HUES48 (cell line): ENCODE measurements at regions not wholly inside any gene's neighbourhood (a gene's known extent, or its start where the extent isn't known, plus 50 kb on each side); places are given as distances from the start of the nearest gene placed in this dataset.

Experiments
- H3K27ac ChIP-seq: one replicate; pipeline ENCODE4 v1.7.0; 2013; ENCODE audit warnings: low read depth, low read length, inconsistent platforms
- H3K27me3 ChIP-seq: 2 replicates; pipeline ENCODE4 v1.6.1; 2013; ENCODE audit warnings: mild to moderate bottlenecking, low read length; ENCODE audit not compliant: control insufficient read depth, insufficient read depth
- H3K36me3 ChIP-seq: 2 replicates; pipeline ENCODE4 v1.6.1; 2013; ENCODE audit warnings: low read length; ENCODE audit not compliant: control insufficient read depth, insufficient read depth
- H3K4me1 ChIP-seq: 2 replicates; pipeline ENCODE4 v1.6.1; 2013; ENCODE audit warnings: mild to moderate bottlenecking, low read length; ENCODE audit not compliant: control insufficient read depth, insufficient read depth
- H3K4me3 ChIP-seq: 2 replicates; pipeline ENCODE4 v1.5.1; 2013; ENCODE audit warnings: mild to moderate bottlenecking, low read depth, low read length
- H3K9ac ChIP-seq: 2 replicates; pipeline ENCODE4 v1.6.1; 2013; ENCODE audit warnings: mild to moderate bottlenecking, low read depth, low read length, moderate library complexity
- H3K9me3 ChIP-seq: 2 replicates; pipeline ENCODE4 v1.6.1; 2013; ENCODE audit warnings: low read length; ENCODE audit not compliant: control insufficient read depth, insufficient read depth

GRCh38 chr7:54674891-54675290, 84.1 kb downstream of the SEC61G start:
- Histone ChIP-seq H3K4me3 (no peak overlapping the region), H3K9me3 (no peaks in the 10 kb centered on the region), H3K9ac (no peak overlapping the region), H3K27ac (no peak overlapping the region), H3K36me3 (no peaks in the 10 kb centered on the region), H3K4me1 (peaks cover 14% of the 10 kb centered on the region), H3K27me3 (no peaks in the 10 kb centered on the region)

GRCh38 chr7:54672519-54672918, 86.5 kb downstream of the SEC61G start:
- Histone ChIP-seq H3K4me1 (peaks cover 7% of the 10 kb centered on the region), H3K9me3 (no peaks in the 10 kb centered on the region; the same call in 1 of the 2 replicates), H3K36me3 (no peaks in the 10 kb centered on the region), H3K27ac (no peak overlapping the region), H3K4me3 (no peak overlapping the region), H3K27me3 (no peaks in the 10 kb centered on the region), H3K9ac (no peak overlapping the region)

GRCh38 chr7:54664235-54665228, 94.5 kb downstream of the SEC61G start:
- Histone ChIP-seq H3K27me3 (peaks cover 43% of the 10 kb centered on the region), H3K9me3 (no peaks in the 10 kb centered on the region; the same call in 1 of the 2 replicates), H3K9ac (no peak overlapping the region), H3K27ac (no peak overlapping the region), H3K4me1 (peaks cover 20% of the 10 kb centered on the region; the same call in 1 of the 2 replicates), H3K4me3 (peak overlapping the region; percentile 63), H3K36me3 (no peaks in the 10 kb centered on the region)

- peaks cover 43% of the 10 kb centered on the region for H3K27me3 ChIP-seq
- H3K9ac ChIP-seq = no peak overlapping the region
- H3K9me3 ChIP-seq = no peaks in the 10 kb centered on the region; the same call in 1 of the 2 replicates
- H3K4me3 ChIP-seq = peak overlapping the region; percentile 63
- H3K27ac ChIP-seq = no peak overlapping the region
- no peaks in the 10 kb centered on the region for H3K36me3 ChIP-seq
- peaks cover 20% of the 10 kb centered on the region; the same call in 1 of the 2 replicates for H3K4me1 ChIP-seq
These were observed 95.3 kb downstream of the SEC61G start for GRCh38 chr7:54663603-54664234.

- no peaks in the 10 kb centered on the region for H3K36me3 ChIP-seq
- H3K4me1 ChIP-seq = peaks cover 20% of the 10 kb centered on the region; the same call in 1 of the 2 replicates
- peaks cover 43% of the 10 kb centered on the region for H3K27me3 ChIP-seq
- H3K9ac ChIP-seq = no peak overlapping the region
- H3K4me3 ChIP-seq = no peak overlapping the region
- H3K27ac ChIP-seq = no peak overlapping the region
- H3K9me3 ChIP-seq = no peaks in the 10 kb centered on the region; the same call in 1 of the 2 replicates
These were observed 95.8 kb downstream of the SEC61G start for GRCh38 chr7:54663186-54663585.

- H3K4me3 ChIP-seq = no peak overlapping the region
- no peaks in the 10 kb centered on the region for H3K36me3 ChIP-seq
- no peaks in the 10 kb centered on the region; the same call in 1 of the 2 replicates for H3K9me3 ChIP-seq
- H3K27ac ChIP-seq = no peak overlapping the region
- H3K27me3 ChIP-seq = peaks cover 43% of the 10 kb centered on the region
- H3K4me1 ChIP-seq = peaks cover 20% of the 10 kb centered on the region; the same call in 1 of the 2 replicates
- no peak overlapping the region for H3K9ac ChIP-seq
These were observed 96.3 kb downstream of the SEC61G start for GRCh38 chr7:54662701-54663100.

GRCh38 chr7:54653905-54654304, 105.1 kb downstream of the SEC61G start:
- no peaks in the 10 kb centered on the region for H3K36me3 ChIP-seq
- no peak overlapping the region for H3K9ac ChIP-seq
- no peak overlapping the region for H3K4me3 ChIP-seq
- H3K9me3 ChIP-seq = no peaks in the 10 kb centered on the region
- H3K4me1 ChIP-seq = no peaks in the 10 kb centered on the region
- H3K27ac ChIP-seq = no peak overlapping the region
- H3K27me3 ChIP-seq = no peaks in the 10 kb centered on the region

GRCh38 chr7:54643064-54643463, 100.9 kb downstream of the VSTM2A start:
- no peak overlapping the region for H3K4me3 ChIP-seq
- no peak overlapping the region for H3K9ac ChIP-seq

GRCh38 chr7:54637712-54638396, 95.7 kb downstream of the VSTM2A start:
- H3K9me3 ChIP-seq = no peaks in the 10 kb centered on the region
- H3K9ac ChIP-seq = 0 out of 2 replicates have a peak overlapping the region, but pooled peaks have one; percentile 12
- H3K36me3 ChIP-seq = no peaks in the 10 kb centered on the region
- H3K27me3 ChIP-seq = no peaks in the 10 kb centered on the region
- H3K4me3 ChIP-seq = no peak overlapping the region
- H3K27ac ChIP-seq = peak overlapping the region; percentile 59
- H3K4me1 ChIP-seq = peaks cover 26% of the 10 kb centered on the region

More at GRCh38 chr7:54643064-54643463, 100.9 kb downstream of the VSTM2A start:
- Histone ChIP-seq H3K27ac (no peak overlapping the region), H3K4me1 (peaks cover 9% of the 10 kb centered on the region), H3K36me3 (no peaks in the 10 kb centered on the region), H3K27me3 (no peaks in the 10 kb centered on the region), H3K9me3 (no peaks in the 10 kb centered on the region)

- H3K4me3 ChIP-seq = no peak overlapping the region
- no peaks in the 10 kb centered on the region for H3K36me3 ChIP-seq
- H3K27me3 ChIP-seq = no peaks in the 10 kb centered on the region
- no peaks in the 10 kb centered on the region for H3K9me3 ChIP-seq
- peaks cover 34% of the 10 kb centered on the region for H3K4me1 ChIP-seq
- no peak overlapping the region for H3K9ac ChIP-seq
- no peak overlapping the region for H3K27ac ChIP-seq
These were observed 90.5 kb downstream of the VSTM2A start for GRCh38 chr7:54632696-54633095.
